Activated CD8-positive, alpha-beta memory T cell treated with anti-CD3 and anti-CD28 coated beads for 36 hours (primary cell): ENCODE measurements at regions not wholly inside any gene's neighbourhood (a gene's known extent, or its start where the extent isn't known, plus 50 kb on each side); places are given as distances from the start of the nearest gene placed in this dataset.

Source experiments
- CTCF ChIA-PET: fragments of 350-600 bp; sonication (Branson Sonifier 250); formaldehyde crosslinking; loops from one replicate; lab custom pipeline; 2021; ENCODE audit warnings: antibody characterized with exemption; lab: Charles Lee
- POLR2A ChIA-PET: fragments of 350-600 bp; sonication (Branson Sonifier 250); formaldehyde crosslinking; loops from one replicate; lab custom pipeline; 2021; ENCODE audit warnings: antibody characterized with exemption; lab: Charles Lee

GRCh38 chr4:114156371-114156770 lies 176.9 kb upstream of the ARSJ start:
- ChIA-PET CTCF (no interaction called here), POLR2A (no interaction called here)

DNA sequence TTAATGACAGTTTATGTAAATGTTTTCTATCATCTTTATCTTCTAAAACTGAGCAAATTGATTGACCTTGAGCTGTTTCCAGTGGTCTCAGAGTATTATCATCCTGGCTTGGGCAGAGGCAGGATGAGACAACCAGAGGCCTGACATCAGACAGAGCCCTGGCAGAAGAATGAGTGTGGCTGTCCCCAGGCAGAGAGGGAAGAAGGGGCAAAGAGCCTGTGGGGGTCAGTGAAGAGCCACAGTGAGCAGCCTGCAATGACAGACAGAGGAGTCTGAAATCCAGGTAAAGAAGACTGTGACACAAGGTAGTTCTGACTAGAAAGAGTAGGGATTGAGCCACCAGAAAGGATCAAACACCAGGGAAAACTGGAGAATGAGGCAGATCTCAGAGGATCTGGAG lies 182.4 kb upstream of the ARSJ start:
- POLR2A ChIA-PET, result no interaction called here
- CTCF ChIA-PET, result no interaction called here

GRCh38 chr4:114163051-114163450 lies 183.6 kb upstream of the ARSJ start:
- ChIA-PET POLR2A (no interaction called here), CTCF (no interaction called here)

GRCh38 chr4:114173968-114174367 lies 194.5 kb upstream of the ARSJ start:
- CTCF ChIA-PET, result no interaction called here

GRCh38 chr4:114177628-114178027 lies 198.2 kb upstream of the ARSJ start:
- POLR2A ChIA-PET, result no interaction called here
- CTCF ChIA-PET, result no interaction called here

More at GRCh38 chr4:114173968-114174367, 194.5 kb upstream of the ARSJ start:
- POLR2A ChIA-PET, result no interaction called here

DNA sequence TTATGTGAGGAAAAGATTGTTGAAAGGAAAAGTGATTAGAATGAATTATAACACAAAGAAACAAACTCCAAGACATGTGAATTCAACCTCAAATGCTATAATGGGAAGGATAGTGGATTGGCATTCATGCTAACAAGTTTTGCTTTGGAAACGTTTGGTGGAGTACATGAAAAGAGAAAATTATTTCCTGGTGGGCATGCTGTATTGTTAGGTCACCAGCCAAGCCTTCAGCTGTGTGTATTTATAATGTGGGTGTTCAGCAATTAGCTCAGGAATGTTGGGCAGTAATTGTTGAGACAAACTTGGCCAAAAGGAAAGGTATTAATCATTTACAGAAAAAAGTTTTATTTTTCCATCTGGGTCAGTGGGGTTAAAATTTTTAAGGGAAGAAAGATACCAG lies 198.9 kb upstream of the ARSJ start:
- ChIA-PET CTCF (no interaction called here), POLR2A (no interaction called here)

- POLR2A ChIA-PET, result no interaction called here
- CTCF ChIA-PET, result no interaction called here
Measured at GRCh38 chr4:114180481-114180880, 201.0 kb upstream of the ARSJ start.

DNA sequence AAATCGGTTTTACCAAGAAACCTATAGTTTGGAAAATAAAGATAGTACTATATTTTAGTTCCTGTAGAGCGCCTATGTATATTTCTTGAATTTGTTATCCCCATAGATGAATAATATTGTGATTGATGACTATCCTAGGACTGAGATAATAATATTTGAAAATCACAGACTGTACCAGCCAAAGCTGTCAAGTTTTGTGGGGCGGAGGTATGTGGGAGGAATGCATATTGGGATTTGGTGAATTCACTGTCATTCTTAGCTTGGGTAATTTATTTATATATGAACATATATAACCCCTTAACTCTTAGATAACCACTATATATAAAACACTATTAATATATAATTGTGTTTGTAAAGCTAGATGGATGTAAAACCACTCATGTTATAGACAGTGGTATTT lies 205.5 kb upstream of the ARSJ start:
- CTCF ChIA-PET, result no interaction called here
- POLR2A ChIA-PET, result no interaction called here

GRCh38 chr4:114187592-114187991 lies 208.1 kb upstream of the ARSJ start:
- POLR2A ChIA-PET, result no interaction called here
- CTCF ChIA-PET, result no interaction called here

DNA sequence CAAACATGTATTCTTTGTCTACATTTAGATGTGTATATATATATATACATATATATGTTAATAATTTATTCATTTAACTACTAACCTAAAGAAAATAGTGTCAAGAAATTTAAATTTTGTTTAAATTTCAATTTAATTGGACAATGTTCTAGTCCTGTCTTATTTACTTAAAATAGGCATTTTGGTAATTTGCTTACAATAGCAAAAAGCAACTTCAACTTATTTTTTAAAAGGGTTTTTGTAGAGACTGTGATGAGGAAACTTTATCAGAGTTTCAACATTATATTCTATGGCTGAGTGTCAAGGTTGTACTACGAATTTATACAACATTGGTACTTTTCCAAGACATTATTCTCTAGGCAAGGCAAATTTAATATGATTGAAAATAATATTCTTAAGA lies 212.0 kb upstream of the ARSJ start:
- CTCF ChIA-PET, result no interaction called here
- POLR2A ChIA-PET, result no interaction called here

DNA sequence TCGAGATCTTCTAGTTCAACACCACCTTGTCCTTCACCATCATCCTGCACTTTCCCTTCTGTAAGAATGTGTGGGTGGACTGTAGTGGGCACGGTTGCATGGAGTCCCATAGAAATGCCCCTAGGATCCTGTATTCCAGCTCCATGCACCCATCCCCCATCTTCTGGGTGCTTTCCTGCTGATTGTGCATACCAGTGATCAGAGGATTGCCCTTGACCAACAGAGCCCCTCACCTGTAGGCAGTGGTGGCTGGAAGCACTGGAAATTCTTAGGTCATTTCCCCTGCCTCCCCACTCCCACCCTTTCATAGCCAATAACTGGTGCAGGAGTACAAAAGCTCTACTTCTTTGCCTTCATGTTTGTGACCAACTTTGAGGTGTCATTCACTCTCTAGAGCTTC lies 213.4 kb upstream of the ARSJ start:
- CTCF ChIA-PET, result no interaction called here
- POLR2A ChIA-PET, result no interaction called here

GRCh38 chr4:114193624-114194399 lies 214.4 kb upstream of the ARSJ start:
- ChIA-PET POLR2A (no interaction called here), CTCF (no interaction called here)

DNA sequence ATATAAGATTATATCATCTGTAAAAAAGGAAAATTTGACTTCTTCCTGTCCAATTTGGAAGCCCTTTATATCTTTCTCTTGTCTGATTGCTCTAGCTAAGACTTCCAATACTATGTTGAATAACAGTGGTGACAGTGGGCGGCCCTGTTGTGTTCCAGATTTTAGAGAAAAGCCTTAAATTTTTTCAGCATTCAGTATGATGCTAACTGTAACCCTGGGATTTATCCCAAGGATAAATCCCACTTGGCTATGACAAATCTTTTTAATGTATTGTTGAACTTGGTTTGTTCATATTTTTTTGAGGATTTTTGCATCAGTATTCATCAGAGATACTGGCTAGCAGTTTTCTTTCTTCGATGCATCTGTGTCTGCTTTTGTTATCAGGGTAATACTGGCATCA lies 217.2 kb upstream of the ARSJ start:
- CTCF ChIA-PET, result no interaction called here
- POLR2A ChIA-PET, result interaction anchor here (0.6 kb wide), 1 partner anchor 841 kb away, joined by 3 read pairs; no protein-coding TSS in a partner anchor

DNA sequence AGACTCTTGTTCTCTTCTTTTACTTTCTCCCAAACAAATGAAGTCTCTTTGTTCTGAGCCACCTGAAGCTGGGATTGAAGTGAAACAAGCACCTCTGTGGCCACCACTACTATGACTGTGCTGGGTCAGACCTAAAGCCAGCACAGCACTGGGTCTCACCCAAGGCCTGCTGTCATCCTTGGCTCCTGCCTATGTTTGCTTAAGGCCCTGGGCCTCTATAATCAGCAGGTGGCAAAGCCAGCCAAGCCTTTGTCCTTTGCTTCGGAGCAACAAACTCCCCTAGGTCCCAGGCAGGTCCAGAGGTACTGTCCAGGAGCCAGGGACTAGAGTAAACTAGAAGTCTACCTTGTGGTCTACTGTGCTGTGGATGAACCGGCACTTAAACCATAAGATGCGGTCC lies 220.6 kb upstream of the ARSJ start:
- ChIA-PET POLR2A (no interaction called here), CTCF (no interaction called here)

DNA sequence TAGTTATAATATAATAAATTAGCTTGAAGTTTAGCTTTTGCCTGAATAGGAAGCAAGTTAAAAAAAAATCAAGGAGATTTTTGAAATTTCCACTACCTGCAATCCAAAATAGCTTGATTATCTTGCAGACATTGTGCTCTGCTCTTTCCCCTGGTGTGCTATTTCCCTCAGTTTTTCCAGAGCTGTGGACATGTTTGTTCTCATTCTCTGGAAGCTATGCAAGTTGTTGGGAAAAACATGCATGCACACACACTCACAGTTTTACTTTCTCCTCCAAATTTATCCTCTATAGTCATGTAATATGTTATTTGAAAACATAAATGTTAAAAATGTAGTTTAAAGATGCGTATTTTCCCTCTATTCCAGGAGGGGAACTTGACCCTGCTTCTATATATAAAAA lies 225.8 kb upstream of the ARSJ start:
- ChIA-PET CTCF (no interaction called here), POLR2A (no interaction called here)

DNA sequence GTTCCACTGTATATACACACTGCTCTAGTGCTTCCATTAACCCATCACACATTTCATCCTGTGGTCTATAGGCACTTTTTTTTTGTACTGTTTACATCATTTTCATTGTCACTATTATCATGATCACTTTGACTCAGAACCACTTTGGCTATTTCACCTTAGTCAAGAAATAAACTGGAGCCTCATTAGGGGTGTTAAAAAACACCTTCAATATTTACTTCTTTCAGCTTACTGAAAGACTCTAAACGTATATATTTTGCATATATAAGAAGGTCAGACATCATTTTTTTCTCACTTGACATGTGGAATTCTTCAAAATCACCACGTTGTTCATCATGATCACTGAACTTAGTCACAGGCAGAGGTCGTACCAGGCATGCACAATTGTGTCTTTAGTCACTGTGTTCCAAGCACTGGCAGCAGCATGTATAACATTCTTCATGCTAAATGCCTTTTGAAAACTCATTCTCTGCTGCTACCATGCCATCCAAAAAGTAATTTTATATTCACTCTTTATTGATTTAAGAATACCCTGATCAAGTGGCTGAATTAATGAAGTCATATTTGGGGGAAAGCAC lies 229.2 kb upstream of the ARSJ start:
- POLR2A ChIA-PET, result no interaction called here
- CTCF ChIA-PET, result no interaction called here

DNA sequence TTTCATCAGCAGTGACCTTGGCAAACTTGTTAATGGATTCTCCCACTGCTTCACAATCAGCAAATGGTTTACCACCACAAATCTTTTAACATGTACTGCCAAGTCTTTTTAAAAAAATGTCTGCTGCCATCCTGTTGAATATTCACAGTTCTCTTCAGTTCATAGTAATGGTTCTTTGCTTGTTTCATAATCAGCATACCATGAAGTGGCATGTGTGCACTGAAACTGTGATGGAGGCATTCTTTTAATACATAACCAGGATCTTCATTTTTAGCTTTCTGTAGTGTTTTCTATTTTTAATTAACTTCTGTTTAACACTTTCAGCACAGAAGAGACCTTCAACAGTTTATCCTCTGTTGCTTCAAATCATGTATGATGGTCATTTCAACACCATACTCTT lies 230.1 kb upstream of the ARSJ start:
- ChIA-PET POLR2A (no interaction called here), CTCF (no interaction called here)

- POLR2A ChIA-PET, result no interaction called here
- CTCF ChIA-PET, result no interaction called here
Measured at GRCh38 chr4:114211556-114211955, 232.1 kb upstream of the ARSJ start.

DNA sequence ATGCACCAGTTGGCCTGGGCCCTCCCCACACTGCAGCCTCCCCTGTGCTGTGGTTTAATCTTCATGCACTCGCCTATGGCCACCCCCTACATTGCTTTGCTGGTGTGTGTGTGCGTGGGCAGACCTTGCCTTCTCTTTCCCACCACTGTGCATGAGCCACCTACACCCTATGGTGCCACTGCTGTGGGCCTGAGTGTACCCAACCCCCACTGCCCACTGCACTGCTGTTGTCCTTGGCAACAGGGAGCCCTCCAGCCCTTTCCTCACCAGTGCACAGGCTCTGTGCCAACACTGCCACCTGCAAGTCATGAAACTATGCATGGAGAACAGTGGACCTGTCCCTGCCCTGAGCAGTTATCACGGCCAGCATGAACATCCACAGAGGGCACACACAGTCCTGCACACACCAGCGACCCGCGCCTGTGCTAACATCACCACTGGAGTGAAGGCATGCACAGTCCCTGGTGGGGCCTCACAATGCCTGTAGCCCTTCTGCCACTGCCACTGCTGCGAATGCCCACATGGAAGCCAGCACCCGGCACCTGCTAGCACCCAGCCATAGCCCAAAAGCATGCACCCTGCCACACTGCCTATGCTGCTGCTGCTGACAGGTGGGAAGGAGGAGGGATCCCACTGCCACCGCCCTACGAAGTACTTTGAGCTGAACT lies 237.8 kb upstream of the ARSJ start:
- POLR2A ChIA-PET, result no interaction called here
- CTCF ChIA-PET, result no interaction called here

DNA sequence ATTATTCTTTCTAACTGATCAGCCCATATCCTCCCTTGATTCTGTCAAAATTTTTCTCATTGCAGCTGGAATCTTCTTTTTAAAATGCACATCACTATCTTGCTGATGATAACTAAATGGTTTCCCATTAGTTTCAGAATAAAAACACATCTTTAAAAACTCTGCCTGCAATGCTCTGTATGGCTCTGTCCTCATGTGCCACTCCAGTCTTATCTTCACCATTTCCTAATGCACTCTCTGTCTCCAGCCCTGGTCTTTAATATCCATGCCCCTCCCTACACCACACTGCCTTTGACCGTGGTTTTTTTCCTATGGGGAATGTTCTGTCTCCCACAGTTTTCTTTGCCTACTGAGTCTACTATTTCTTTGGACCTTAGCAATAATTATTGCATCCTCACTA lies 244.1 kb upstream of the ARSJ start:
- ChIA-PET CTCF (no interaction called here), POLR2A (no interaction called here)

DNA sequence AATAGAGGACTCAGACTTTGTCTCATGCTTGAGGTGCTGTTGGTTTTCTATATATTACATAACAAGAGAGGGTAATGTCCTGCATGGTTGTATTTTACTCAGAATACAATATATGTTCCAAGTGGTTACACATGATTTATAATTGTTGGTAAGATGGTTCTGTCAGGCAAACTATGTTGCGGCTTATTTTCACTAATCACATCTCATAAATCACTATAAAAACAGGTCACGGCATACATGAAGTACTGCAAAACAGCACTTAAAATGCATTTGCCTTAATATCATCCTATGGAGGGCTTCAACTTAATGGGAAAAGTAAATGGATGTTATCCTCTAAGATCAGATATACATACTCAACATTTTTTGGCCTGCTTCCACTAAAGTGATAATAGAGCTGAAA lies 246.0 kb upstream of the ARSJ start:
- ChIA-PET POLR2A (no interaction called here), CTCF (no interaction called here)
